ENCODE measurements at regions not wholly inside any gene's neighbourhood (a gene's known extent, or its start where the extent isn't known, plus 50 kb on each side); places are given as distances from the start of the nearest gene placed in this dataset.

GRCh38 chr11:115684699-115685098, 180.5 kb upstream of the CADM1 start:
- TF ChIP-seq CTCF (IDR thresholded peaks at IDR 0.05; ENCODE audit: low read depth, low read length): no peak
- no peak for TF ChIP-seq EZH2phosphoT487 (IDR thresholded peaks at IDR 0.05; ENCODE audit: low read depth)

GRCh38 chr11:115684135-115684534, 179.9 kb upstream of the CADM1 start:
- Histone ChIP-seq H3K4me3 (ENCODE audit: low read length) (no peak overlapping the region), H3K4me1 (ENCODE audit: low read length) (no peaks in the 10 kb centered on the region), H3K79me2 (ENCODE audit: low read length) (no peaks in the 10 kb centered on the region), H2AFZ (ENCODE audit: low read depth, low read length) (no peak overlapping the region), H4K20me1 (ENCODE audit: insufficient read depth, low read length) (no peaks in the 10 kb centered on the region), H3K9ac (ENCODE audit: low read length) (no peak overlapping the region), H3K36me3 (replicated peaks; ENCODE audit: low read depth, low read length) (no peaks in the 10 kb centered on the region), H3K9me3 (ENCODE audit: insufficient read depth, low read length) (no peaks in the 10 kb centered on the region), H3K27ac (ENCODE audit: low read length) (no peak overlapping the region), H3K27me3 (ENCODE audit: low read depth, low read length) (peaks cover 31% of the 10 kb centered on the region), H3K4me2 (ENCODE audit: low read length) (no peak overlapping the region)
- TF ChIP-seq EZH2phosphoT487 (IDR thresholded peaks at IDR 0.05; ENCODE audit: low read depth): no peak
- TF ChIP-seq CTCF (IDR thresholded peaks at IDR 0.05; ENCODE audit: low read depth, low read length): no peak

More at GRCh38 chr11:115684699-115685098, 180.5 kb upstream of the CADM1 start:
- Histone ChIP-seq H3K27ac (ENCODE audit: low read length) (no peak overlapping the region), H3K9me3 (ENCODE audit: insufficient read depth, low read length) (no peaks in the 10 kb centered on the region), H3K4me2 (ENCODE audit: low read length) (no peak overlapping the region), H4K20me1 (ENCODE audit: insufficient read depth, low read length) (no peaks in the 10 kb centered on the region), H3K36me3 (replicated peaks; ENCODE audit: low read depth, low read length) (no peaks in the 10 kb centered on the region), H3K4me3 (ENCODE audit: low read length) (no peak overlapping the region), H3K4me1 (ENCODE audit: low read length) (no peaks in the 10 kb centered on the region), H3K9ac (ENCODE audit: low read length) (no peak overlapping the region), H2AFZ (ENCODE audit: low read depth, low read length) (no peak overlapping the region), H3K79me2 (ENCODE audit: low read length) (no peaks in the 10 kb centered on the region), H3K27me3 (ENCODE audit: low read depth, low read length) (peaks cover 37% of the 10 kb centered on the region)

- Histone ChIP-seq H4K20me1 (ENCODE audit: insufficient read depth, low read length) (no peaks in the 10 kb centered on the region), H3K4me3 (ENCODE audit: low read length) (no peak overlapping the region), H3K27ac (ENCODE audit: low read length) (no peak overlapping the region), H3K27me3 (ENCODE audit: low read depth, low read length) (peaks cover 21% of the 10 kb centered on the region), H3K4me2 (ENCODE audit: low read length) (no peak overlapping the region), H3K36me3 (replicated peaks; ENCODE audit: low read depth, low read length) (no peaks in the 10 kb centered on the region), H3K9me3 (ENCODE audit: insufficient read depth, low read length) (no peaks in the 10 kb centered on the region), H2AFZ (ENCODE audit: low read depth, low read length) (no peak overlapping the region), H3K9ac (ENCODE audit: low read length) (no peak overlapping the region), H3K79me2 (ENCODE audit: low read length) (no peaks in the 10 kb centered on the region), H3K4me1 (ENCODE audit: low read length) (no peaks in the 10 kb centered on the region)
- TF ChIP-seq CTCF (IDR thresholded peaks at IDR 0.05; ENCODE audit: low read depth, low read length) (no peak), EZH2phosphoT487 (IDR thresholded peaks at IDR 0.05; ENCODE audit: low read depth) (no peak)
Measured at GRCh38 chr11:115682888-115683287, 178.7 kb upstream of the CADM1 start.

GRCh38 chr11:115682101-115682500, 177.9 kb upstream of the CADM1 start:
- Histone ChIP-seq H3K4me2 (ENCODE audit: low read length) (no peak overlapping the region), H3K4me1 (ENCODE audit: low read length) (no peaks in the 10 kb centered on the region), H4K20me1 (ENCODE audit: insufficient read depth, low read length) (no peaks in the 10 kb centered on the region), H3K27ac (ENCODE audit: low read length) (no peak overlapping the region), H3K9me3 (ENCODE audit: insufficient read depth, low read length) (no peaks in the 10 kb centered on the region), H3K79me2 (ENCODE audit: low read length) (no peaks in the 10 kb centered on the region), H3K9ac (ENCODE audit: low read length) (no peak overlapping the region), H2AFZ (ENCODE audit: low read depth, low read length) (no peak overlapping the region), H3K27me3 (ENCODE audit: low read depth, low read length) (peaks cover 13% of the 10 kb centered on the region), H3K36me3 (replicated peaks; ENCODE audit: low read depth, low read length) (no peaks in the 10 kb centered on the region), H3K4me3 (ENCODE audit: low read length) (no peak overlapping the region)
- TF ChIP-seq CTCF (IDR thresholded peaks at IDR 0.05; ENCODE audit: low read depth, low read length) (no peak), EZH2phosphoT487 (IDR thresholded peaks at IDR 0.05; ENCODE audit: low read depth) (no peak)

Data from OCI-LY3 (cell line).